Testis (tissue), 2 donors: ENCODE measurements at regions not wholly inside any gene's neighbourhood (a gene's known extent, or its start where the extent isn't known, plus 50 kb on each side); places are given as distances from the start of the nearest gene placed in this dataset.

Source experiments
- DNase-seq: peaks from one replicate; pipeline ENCODE4 v3.0.0-alpha.2; 2019
- H3K27ac ChIP-seq, 2 donors: fragments of 200-600 bp; sonication (generic); one replicate each; pipeline ENCODE4 v1.5.1; 2019
- H3K27me3 ChIP-seq: fragments of 200-600 bp; sonication (generic); one replicate; pipeline ENCODE4 v1.5.1; 2019
- H3K36me3 ChIP-seq: fragments of 200-600 bp; sonication (generic); one replicate; pipeline ENCODE4 v1.5.1; 2017; ENCODE audit warnings: low read depth; ENCODE audit errors: missing control alignments
- H3K4me1 ChIP-seq: fragments of 200-600 bp; sonication (generic); one replicate; pipeline ENCODE4 v1.5.1; 2019
- H3K4me3 ChIP-seq, 2 donors: fragments of 200-600 bp; sonication (generic); one replicate each; pipeline ENCODE4 v1.5.1; 2017 to 2019
- H3K9me3 ChIP-seq: fragments of 200-600 bp; sonication (generic); one replicate; pipeline ENCODE4 v1.5.1; 2017
- POLR2A ChIP-seq: fragments of 450-650 bp; IDR thresholded peaks from one replicate; pipeline ENCODE4 v1.6.1; 2017; ENCODE audit warnings: antibody characterized with exemption, mild to moderate bottlenecking, moderate library complexity
- WGBS, 2 donors: methylation state at CpG; one replicate each; pipeline ENCODE4 v1.1.5; 2018; 5-methylcytosine and 5-hydroxymethylcytosine counted together
- intact Hi-C: fragments of 100-400 bp; cut with DNase I; formaldehyde crosslinking; loops from one replicate; pipeline ENCODE4 v1.15.1; 2023; ENCODE audit warnings: low total_unique reads
- TF ChIP-seq, protein P1 (sequence below), 3 experiments: fragments of 450-650 bp in 2 of 3; fragments of 200-600 bp in 1 of 3; sonication (generic) in 1 of 3; IDR thresholded peaks; one replicate each; pipeline ENCODE4 v1.5.1; 2016 to 2019; ENCODE audit warnings: antibody characterized with exemption in 3 of 3, mild to moderate bottlenecking in 2 of 3, moderate library complexity in 1 of 3

DNA sequence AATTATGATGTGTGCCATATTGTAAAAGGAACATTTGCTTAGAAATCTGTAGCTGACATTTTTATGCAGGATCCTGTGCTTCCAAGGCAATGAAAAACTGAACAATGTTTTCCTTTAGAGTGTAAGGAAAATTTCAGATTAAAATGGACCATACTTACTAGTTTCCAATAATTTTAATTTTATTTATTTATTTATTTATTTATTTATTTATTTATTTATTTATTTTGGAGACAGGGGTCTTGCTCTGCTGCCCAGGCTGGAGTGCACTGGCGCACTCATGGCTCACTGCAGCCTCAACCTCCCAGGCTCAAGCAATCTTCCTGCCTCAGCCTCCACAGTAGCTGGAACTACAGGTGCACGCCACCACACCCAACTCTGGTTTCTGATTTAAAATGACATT, 369.8 kb upstream of the HAND2 start:
- no peaks in the 10 kb centered on the region for H3K27me3 ChIP-seq
- H3K9me3 ChIP-seq = no peaks in the 10 kb centered on the region
- TF ChIP-seq, protein P1, sequence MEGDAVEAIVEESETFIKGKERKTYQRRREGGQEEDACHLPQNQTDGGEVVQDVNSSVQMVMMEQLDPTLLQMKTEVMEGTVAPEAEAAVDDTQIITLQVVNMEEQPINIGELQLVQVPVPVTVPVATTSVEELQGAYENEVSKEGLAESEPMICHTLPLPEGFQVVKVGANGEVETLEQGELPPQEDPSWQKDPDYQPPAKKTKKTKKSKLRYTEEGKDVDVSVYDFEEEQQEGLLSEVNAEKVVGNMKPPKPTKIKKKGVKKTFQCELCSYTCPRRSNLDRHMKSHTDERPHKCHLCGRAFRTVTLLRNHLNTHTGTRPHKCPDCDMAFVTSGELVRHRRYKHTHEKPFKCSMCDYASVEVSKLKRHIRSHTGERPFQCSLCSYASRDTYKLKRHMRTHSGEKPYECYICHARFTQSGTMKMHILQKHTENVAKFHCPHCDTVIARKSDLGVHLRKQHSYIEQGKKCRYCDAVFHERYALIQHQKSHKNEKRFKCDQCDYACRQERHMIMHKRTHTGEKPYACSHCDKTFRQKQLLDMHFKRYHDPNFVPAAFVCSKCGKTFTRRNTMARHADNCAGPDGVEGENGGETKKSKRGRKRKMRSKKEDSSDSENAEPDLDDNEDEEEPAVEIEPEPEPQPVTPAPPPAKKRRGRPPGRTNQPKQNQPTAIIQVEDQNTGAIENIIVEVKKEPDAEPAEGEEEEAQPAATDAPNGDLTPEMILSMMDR (IDR thresholded peaks at IDR 0.05) = no peak
- no peak for TF ChIP-seq POLR2A
- intact Hi-C loops = no loop called here
- no peaks in the 10 kb centered on the region for H3K4me1 ChIP-seq
- no peak overlapping the region for H3K4me3 ChIP-seq
- no peak overlapping the region for H3K27ac ChIP-seq
- WGBS, 2 donors = 93 to 97% methylated on average over 2 of the region's 2 CpGs
- H3K36me3 ChIP-seq = no peaks in the 10 kb centered on the region
- DNase-seq = no peak

DNA sequence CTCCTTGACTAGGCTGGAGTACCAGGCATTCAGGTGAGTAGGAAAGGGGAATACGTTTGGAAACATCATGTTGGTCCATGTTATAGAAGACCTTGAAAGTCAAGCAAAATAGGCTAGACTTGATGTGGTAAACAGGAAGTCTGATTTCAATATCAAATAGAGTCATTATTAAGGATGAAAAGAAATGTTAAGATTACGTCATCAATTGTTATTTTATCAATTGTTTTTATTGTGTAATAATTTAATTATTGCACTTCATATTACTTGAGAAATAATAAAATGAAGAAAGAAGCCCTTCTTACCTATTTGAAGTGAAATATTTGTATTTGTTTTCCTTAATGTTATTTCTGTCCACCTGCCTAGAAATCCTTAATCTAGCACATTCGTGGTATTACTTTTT, 361.0 kb upstream of the HAND2 start:
- H3K27ac ChIP-seq = no peak overlapping the region
- H3K9me3 ChIP-seq = no peaks in the 10 kb centered on the region
- H3K36me3 ChIP-seq = no peaks in the 10 kb centered on the region
- no peaks in the 10 kb centered on the region for H3K4me1 ChIP-seq
- 88 to 90% methylated on average over 3 of the region's 3 CpGs for WGBS, 2 donors
- no peak for DNase-seq
- TF ChIP-seq POLR2A = no peak
- TF ChIP-seq, protein P1 (IDR thresholded peaks at IDR 0.05) = no peak
- intact Hi-C loops = no loop called here
- H3K27me3 ChIP-seq = no peaks in the 10 kb centered on the region
- no peak overlapping the region for H3K4me3 ChIP-seq

DNA sequence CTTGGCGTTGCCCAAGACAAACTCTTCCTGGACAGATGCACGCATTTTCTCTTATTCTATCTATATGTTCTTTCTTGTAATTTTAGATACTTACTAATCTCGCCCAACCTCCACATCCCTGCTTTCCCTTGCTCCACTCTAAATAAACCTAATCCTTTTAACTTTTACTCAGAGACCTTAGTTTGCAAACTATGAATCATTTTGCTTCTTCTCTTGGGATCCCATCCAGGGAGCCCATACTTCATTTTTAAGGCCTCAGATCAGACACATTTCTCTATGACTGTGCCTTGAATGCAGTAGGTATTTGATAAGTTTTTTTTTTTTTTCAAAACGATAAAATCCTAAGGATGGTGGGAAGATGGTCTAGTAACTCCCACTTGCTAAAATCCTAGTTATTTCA, 353.8 kb upstream of the HAND2 start:
- H3K4me3 ChIP-seq = no peak overlapping the region
- intact Hi-C loops = no loop called here
- H3K36me3 ChIP-seq = no peaks in the 10 kb centered on the region
- H3K27ac ChIP-seq = no peak overlapping the region
- no peaks in the 10 kb centered on the region for H3K27me3 ChIP-seq
- H3K4me1 ChIP-seq = no peaks in the 10 kb centered on the region
- DNase-seq = no peak
- H3K9me3 ChIP-seq = no peaks in the 10 kb centered on the region
- TF ChIP-seq, protein P1 (IDR thresholded peaks at IDR 0.05) = no peak
- no peak for TF ChIP-seq POLR2A
- 62 to 65% methylated on average over 4 of the region's 4 CpGs for WGBS, 2 donors

DNA sequence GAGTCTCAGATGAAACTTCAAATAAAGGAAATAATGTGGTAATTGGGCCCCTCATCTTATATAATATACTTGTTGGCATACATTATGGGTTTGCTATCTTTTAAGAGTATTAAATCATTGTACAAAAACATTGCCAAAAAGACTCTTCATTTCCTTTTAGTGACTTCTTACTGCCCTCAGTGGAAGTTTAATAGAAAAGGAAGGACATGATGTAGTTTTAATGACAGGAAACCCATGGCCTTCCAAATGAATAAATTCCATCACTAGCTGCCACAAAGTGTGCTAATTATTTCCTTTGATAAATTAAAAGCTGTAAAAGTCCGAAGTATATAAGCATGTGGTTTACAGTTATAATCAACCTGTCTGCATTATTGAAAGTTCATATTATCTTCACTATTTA, 350.9 kb upstream of the HAND2 start:
- H3K36me3 ChIP-seq = no peaks in the 10 kb centered on the region
- H3K4me1 ChIP-seq = no peaks in the 10 kb centered on the region
- no peaks in the 10 kb centered on the region for H3K27me3 ChIP-seq
- TF ChIP-seq, protein P1 (IDR thresholded peaks at IDR 0.05) = no peak
- TF ChIP-seq POLR2A = no peak
- no peak overlapping the region for H3K4me3 ChIP-seq
- no peak for DNase-seq
- no peaks in the 10 kb centered on the region for H3K9me3 ChIP-seq
- intact Hi-C loops = no loop called here
- H3K27ac ChIP-seq = no peak overlapping the region
- WGBS, 2 donors = 38 to 45% methylated on average over 1 of the region's 1 CpG

DNA sequence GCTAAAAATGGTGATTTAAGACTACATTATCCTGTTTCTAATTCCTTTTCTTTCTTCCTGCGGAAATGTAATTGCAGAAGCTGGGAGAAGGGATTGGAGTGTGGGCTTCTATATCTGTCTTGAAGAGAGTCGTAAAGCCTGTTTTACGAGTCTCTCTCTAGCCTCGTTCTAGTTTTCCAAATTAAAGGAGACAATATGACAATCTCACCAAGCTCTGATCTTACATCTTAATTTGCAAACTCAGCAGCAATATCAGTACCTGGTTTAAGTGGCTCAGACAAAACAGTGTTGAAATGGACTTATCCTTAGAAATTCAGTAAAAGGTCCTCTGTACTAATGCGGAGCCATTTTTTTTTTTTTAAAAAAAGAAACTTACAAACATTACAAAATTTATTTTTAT, 349.5 kb upstream of the HAND2 start:
- 77 to 78% methylated on average over 5 of the region's 5 CpGs for WGBS, 2 donors
- TF ChIP-seq POLR2A = no peak
- TF ChIP-seq, protein P1 (IDR thresholded peaks at IDR 0.05) = no peak
- Histone ChIP-seq H3K4me3 (no peak overlapping the region), H3K36me3 (no peaks in the 10 kb centered on the region), H3K9me3 (no peaks in the 10 kb centered on the region), H3K4me1 (no peaks in the 10 kb centered on the region), H3K27ac (no peak overlapping the region), H3K27me3 (no peaks in the 10 kb centered on the region)
- intact Hi-C loops = no loop called here
- no peak for DNase-seq
